ENCODE measurements at regions not wholly inside any gene's neighbourhood (a gene's known extent, or its start where the extent isn't known, plus 50 kb on each side); places are given as distances from the start of the nearest gene placed in this dataset.

- no peak for TF ChIP-seq CHD7 (IDR thresholded peaks at IDR 0.05; ENCODE audit: insufficient replicate concordance, low read length)
- no peak for TF ChIP-seq GABPA (IDR thresholded peaks at IDR 0.05; ENCODE audit: borderline replicate concordance, insufficient read depth, low read length)
- no peak for TF ChIP-seq TBP (IDR thresholded peaks at IDR 0.05; ENCODE audit: low read depth, low read length)
Measured at GRCh38 chr10:105503714-105504113, 862.6 kb downstream of the SORCS3 start (continued).
